ENCODE measurements at regions not wholly inside any gene's neighbourhood (a gene's known extent, or its start where the extent isn't known, plus 50 kb on each side); places are given as distances from the start of the nearest gene placed in this dataset.

DNA sequence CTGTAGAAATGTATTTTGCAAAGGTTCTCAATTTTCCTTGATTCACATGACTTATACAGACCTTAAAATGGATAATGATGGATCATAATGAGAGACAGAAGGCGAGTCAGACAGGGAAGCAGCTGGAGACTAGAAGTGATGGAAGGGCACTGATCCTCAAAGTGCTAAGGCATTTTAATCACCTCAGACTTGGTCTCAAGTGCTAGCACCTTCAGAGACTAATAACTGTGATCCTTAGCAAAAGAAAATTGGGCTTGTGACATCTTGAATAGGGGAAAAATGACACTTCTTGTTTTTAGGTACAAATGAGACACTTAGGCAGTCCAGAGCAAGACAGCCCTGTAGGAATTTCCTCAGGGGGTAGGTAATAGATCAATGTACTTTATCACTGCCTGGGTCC is 1011.7 kb downstream of the SQOR start:
- no peak overlapping the region for H3K4me3 ChIP-seq (ENCODE audit: low read length)
- no peak overlapping the region for H3K9ac ChIP-seq (ENCODE audit: low read length)
- no peaks in the 10 kb centered on the region for H3K36me3 ChIP-seq (replicated peaks; ENCODE audit: insufficient read depth, low read length)
- H3F3A ChIP-seq (ENCODE audit: insufficient read depth, low read length), result no peaks in the 10 kb centered on the region
- no peaks in the 10 kb centered on the region for H3K27me3 ChIP-seq (replicated peaks; ENCODE audit: insufficient read depth, low read length)
- TF ChIP-seq EZH2 (optimal IDR thresholded peaks at IDR 0.05; ENCODE audit: low read depth, low read length), result no peak
- TF ChIP-seq EZH2phosphoT487 (IDR thresholded peaks at IDR 0.05; ENCODE audit: low read length), result no peak
- no peak for TF ChIP-seq CTCF (IDR thresholded peaks at IDR 0.05; ENCODE audit: low read length)
- H4K20me1 ChIP-seq (ENCODE audit: insufficient read depth, low read length), result no peaks in the 10 kb centered on the region
- H3K4me2 ChIP-seq (ENCODE audit: low read depth, low read length), result no peak overlapping the region
- H3K9me3 ChIP-seq (replicated peaks; ENCODE audit: insufficient read depth, low read length), result no peaks in the 10 kb centered on the region
- no peak overlapping the region for H2AFZ ChIP-seq (ENCODE audit: low read length)
- H3K27ac ChIP-seq (ENCODE audit: low read length), result no peak overlapping the region
- no peaks in the 10 kb centered on the region for H3K79me2 ChIP-seq (ENCODE audit: low read length)
- no peaks in the 10 kb centered on the region for H3K9me2 ChIP-seq (replicated peaks; ENCODE audit: insufficient read depth, low read length)
- H3K4me1 ChIP-seq (ENCODE audit: low read length), result peaks cover 30% of the 10 kb centered on the region
- DNase-seq, result no peak

DNA sequence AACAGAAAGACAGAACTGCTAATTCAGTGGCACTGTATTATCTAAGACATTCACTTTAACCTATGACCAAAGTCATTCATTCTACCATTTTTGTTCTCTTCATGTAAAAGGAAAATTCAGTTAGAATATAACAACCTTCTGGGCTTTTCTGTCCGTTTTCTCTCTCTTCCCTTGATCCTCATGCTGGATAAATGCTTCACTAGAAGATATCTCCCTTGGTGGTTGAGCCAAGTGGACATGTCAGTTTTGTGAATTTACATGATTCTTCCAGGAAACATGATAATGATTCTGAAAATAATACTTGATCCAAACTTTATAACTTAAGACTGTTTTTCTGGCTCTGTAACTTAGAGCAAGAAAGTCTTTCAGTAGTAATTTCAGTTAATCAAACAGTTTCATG is 1012.2 kb downstream of the SQOR start:
- no peak overlapping the region for H2AFZ ChIP-seq (ENCODE audit: low read length)
- H3K27ac ChIP-seq (ENCODE audit: low read length), result no peak overlapping the region
- no peaks in the 10 kb centered on the region for H3K36me3 ChIP-seq (replicated peaks; ENCODE audit: insufficient read depth, low read length)
- no peak overlapping the region for H3K4me2 ChIP-seq (ENCODE audit: low read depth, low read length)
- H4K20me1 ChIP-seq (ENCODE audit: insufficient read depth, low read length), result no peaks in the 10 kb centered on the region
- no peak for TF ChIP-seq EZH2phosphoT487 (IDR thresholded peaks at IDR 0.05; ENCODE audit: low read length)
- no peak for TF ChIP-seq CTCF (IDR thresholded peaks at IDR 0.05; ENCODE audit: low read length)
- TF ChIP-seq EZH2 (optimal IDR thresholded peaks at IDR 0.05; ENCODE audit: low read depth, low read length), result no peak
- H3F3A ChIP-seq (ENCODE audit: insufficient read depth, low read length), result no peaks in the 10 kb centered on the region
- H3K27me3 ChIP-seq (replicated peaks; ENCODE audit: insufficient read depth, low read length), result no peaks in the 10 kb centered on the region
- no peaks in the 10 kb centered on the region for H3K9me3 ChIP-seq (replicated peaks; ENCODE audit: insufficient read depth, low read length)
- no peaks in the 10 kb centered on the region for H3K79me2 ChIP-seq (ENCODE audit: low read length)
- H3K9me2 ChIP-seq (replicated peaks; ENCODE audit: insufficient read depth, low read length), result no peaks in the 10 kb centered on the region
- no peak overlapping the region for H3K4me3 ChIP-seq (ENCODE audit: low read length)
- H3K4me1 ChIP-seq (ENCODE audit: low read length), result peaks cover 30% of the 10 kb centered on the region
- no peak overlapping the region for H3K9ac ChIP-seq (ENCODE audit: low read length)
- DNase-seq, result no peak

DNA sequence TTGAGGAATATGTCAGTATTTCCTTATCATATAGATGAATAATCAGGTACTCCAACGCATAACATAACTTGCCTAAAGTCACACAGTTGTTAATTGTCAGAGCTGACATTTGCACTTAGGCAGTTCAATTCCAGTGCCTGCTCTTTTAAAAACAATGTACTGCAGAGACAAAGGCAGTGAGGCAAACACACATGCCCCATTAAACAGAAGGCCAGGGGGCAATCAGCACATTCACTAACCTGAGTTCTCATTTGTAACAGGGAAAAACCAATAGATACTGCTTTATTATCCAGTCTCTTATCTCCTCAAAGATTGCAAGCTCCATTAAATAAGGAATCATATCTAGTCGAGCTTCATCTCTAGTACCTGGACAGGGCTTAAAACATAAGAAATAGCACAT is 1017.4 kb downstream of the SQOR start:
- H3K36me3 ChIP-seq (replicated peaks; ENCODE audit: insufficient read depth, low read length), result no peaks in the 10 kb centered on the region
- no peak for TF ChIP-seq EZH2 (optimal IDR thresholded peaks at IDR 0.05; ENCODE audit: low read depth, low read length)
- no peak for TF ChIP-seq EZH2phosphoT487 (IDR thresholded peaks at IDR 0.05; ENCODE audit: low read length)
- TF ChIP-seq CTCF (IDR thresholded peaks at IDR 0.05; ENCODE audit: low read length), result no peak
- no peak overlapping the region for H2AFZ ChIP-seq (ENCODE audit: low read length)
- H3K9me2 ChIP-seq (replicated peaks; ENCODE audit: insufficient read depth, low read length), result no peaks in the 10 kb centered on the region
- no peak overlapping the region for H3K4me3 ChIP-seq (ENCODE audit: low read length)
- H3K9me3 ChIP-seq (replicated peaks; ENCODE audit: insufficient read depth, low read length), result no peaks in the 10 kb centered on the region
- H3K4me2 ChIP-seq (ENCODE audit: low read depth, low read length), result no peak overlapping the region
- no peak overlapping the region for H3K27ac ChIP-seq (ENCODE audit: low read length)
- no peak for DNase-seq
- no peaks in the 10 kb centered on the region for H3K79me2 ChIP-seq (ENCODE audit: low read length)
- peaks cover 26% of the 10 kb centered on the region for H3K4me1 ChIP-seq (ENCODE audit: low read length)
- H3K27me3 ChIP-seq (replicated peaks; ENCODE audit: insufficient read depth, low read length), result no peaks in the 10 kb centered on the region
- no peaks in the 10 kb centered on the region for H4K20me1 ChIP-seq (ENCODE audit: insufficient read depth, low read length)
- no peaks in the 10 kb centered on the region for H3F3A ChIP-seq (ENCODE audit: insufficient read depth, low read length)
- H3K9ac ChIP-seq (ENCODE audit: low read length), result no peak overlapping the region

Data from MM.1S (cell line).